ENCODE measurements at regions not wholly inside any gene's neighbourhood (a gene's known extent, or its start where the extent isn't known, plus 50 kb on each side); places are given as distances from the start of the nearest gene placed in this dataset.
"Not testable (repeated sequence)": the region's sequence is repeated elsewhere in the genome, so short reads cannot be mapped to it uniquely, and the experiment has no call there.

DNA sequence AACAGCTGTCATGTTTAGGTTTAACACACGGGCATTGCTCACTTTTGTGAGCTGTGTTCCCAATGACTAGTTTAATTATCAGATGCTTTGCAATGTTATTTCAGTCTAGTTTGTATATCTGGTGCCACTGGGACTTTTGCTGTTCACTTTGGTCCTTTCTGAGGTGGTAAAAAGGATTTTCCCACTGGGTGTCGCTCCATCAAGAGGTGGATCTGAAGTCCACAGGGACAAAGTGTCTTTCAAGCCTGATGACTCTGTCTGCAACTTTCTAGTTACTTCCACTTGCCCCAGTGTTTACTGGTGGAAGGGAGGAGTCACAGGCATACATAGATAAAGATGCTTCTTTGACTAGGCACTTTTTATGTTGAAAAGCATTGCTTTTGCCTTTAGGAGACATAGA, 242.2 kb downstream of the HGF start:
- no peak for DNase-seq

- no peak for DNase-seq
Observed at GRCh38 chr7:81526971-81527370, 242.9 kb downstream of the HGF start.

DNA sequence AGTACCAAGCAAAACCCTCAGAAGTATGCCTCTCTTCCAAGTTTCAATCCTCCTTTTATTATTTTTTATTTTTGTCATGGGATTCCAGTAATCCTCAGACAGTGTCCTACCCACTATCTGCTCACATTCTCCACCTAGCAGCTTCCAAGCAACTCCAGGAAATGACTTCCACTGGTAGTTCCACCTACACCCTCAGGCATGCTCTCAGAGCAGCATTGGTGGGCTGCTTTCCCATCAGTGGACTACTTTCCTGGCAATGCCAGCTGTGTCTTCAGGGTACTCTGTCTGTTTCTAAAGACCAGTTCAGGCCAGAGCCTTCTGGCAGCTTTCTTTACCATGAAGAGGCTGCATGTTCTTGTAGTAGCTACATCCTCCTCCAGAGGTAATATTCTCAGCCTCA, 244.0 kb downstream of the HGF start:
- no peak for DNase-seq

DNA sequence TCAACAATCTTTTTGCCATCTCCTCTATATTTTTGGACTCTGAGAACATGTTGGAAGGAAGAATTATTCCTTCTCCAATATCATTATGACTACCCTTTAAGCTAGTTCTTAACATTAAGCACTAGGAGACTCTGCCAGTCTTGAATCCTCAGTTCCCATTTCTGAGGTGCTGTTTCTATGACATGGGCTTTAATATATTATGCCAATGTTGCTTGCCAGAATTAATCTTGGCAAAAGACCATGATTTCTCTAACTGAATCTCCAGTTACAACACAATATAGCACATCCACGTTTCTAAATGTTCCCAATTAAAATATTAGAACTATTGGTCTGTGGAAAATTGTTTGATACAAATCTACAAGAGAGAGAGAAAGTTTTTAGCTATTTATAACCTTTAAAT, 250.0 kb downstream of the HGF start:
- no peak for DNase-seq

GRCh38 chr7:81516898-81517297, 252.9 kb downstream of the HGF start:
- DNase-seq = no peak

DNA sequence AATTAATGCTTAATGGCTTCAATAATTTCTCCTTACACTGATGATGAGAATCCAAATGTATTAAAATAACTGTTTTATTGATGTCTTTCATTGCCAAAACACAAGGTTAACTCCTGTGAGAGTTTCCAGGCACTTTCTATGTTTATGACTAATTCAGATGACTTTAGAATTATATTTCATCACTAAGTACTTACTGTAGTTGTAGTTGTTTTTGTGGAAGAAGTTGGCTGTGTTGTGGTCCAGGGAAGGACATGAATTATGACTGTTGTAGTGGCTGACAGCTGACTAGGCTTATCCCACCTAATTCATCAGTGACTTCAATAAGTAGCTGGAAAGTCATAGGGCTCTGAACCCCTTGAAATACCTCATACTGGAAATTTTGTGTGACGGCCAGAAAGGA, 254.8 kb downstream of the HGF start:
- no peak for DNase-seq

GRCh38 chr7:81514546-81514945, 255.3 kb downstream of the HGF start:
- no peak for DNase-seq

DNA sequence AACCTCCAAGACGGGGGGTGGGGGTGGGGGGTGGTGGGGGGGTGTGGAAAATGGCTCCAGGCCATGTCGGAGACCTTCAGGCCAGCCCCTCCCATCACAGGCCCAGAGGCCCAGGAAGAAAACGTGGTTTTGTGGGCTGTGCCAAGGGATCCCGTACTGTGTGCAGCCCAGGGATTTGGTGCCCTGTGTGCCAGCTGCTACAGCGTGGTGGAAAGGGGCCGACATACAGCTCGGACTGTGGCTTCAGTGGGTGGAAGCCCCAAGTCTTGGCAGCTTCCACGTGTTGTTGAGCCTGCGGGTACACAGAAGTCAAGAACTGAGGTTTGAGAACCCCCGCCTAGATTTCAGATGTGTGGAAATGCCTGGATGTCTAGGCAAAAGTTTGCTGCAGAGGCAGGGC, 259.7 kb downstream of the HGF start:
- no peak for DNase-seq

DNA sequence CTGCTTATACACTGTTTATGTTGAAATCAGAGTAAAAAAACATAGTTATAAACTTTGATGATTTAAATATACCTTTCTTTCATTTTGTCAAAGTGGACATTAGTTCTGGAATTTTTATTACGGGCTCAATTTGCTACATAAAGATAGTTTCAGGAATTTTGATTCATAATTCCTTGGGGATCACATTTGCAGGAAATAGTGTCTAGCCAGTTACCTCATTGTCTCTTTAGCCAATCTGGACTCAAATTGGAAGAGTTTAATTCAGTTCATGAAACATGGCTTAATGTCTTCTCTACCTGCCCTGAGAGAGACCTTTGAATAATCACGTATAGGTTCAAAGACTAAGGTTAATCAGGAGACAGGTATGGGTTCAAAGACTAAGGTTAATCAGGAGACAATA, 262.6 kb downstream of the HGF start:
- DNase-seq = no peak

DNA sequence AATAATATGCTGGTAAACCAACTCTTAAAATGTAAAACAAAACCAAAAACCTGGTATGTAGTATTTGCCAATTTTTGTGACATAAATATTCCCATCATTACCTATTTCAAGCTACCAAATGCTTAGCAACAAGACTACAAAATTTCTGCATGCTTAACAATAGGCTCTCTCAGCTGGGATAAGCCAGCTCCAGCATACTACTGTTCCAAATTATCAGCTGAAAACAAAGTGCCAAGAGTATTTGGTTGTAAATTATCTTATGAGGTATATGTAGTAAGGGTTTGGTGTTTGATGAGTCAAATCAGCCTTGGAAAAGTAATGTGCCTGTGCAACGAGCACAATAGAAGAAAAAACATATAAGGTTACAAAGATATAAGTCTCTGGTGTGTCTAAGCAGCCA, 263.2 kb downstream of the HGF start:
- no peak for DNase-seq

DNA sequence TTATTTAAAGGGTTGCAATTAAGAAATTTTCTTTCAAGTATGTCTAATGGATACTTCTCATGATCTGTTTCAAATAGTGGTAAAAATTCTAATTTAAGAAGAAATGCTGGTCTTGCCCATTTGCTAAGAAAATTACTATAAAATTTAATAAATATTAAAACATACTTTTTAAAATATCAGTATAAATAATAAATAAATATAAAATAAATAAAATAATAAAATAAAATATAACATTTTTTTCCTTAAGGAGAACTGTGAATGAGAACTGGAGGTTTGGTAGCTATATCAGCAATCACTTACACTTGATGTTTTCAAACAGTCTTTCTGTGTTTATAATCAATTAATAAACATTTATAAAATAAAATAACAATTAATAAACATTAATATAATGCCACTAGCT, 266.1 kb downstream of the HGF start:
- no peak for DNase-seq

- DNase-seq = no peak
Observed at GRCh38 chr7:81503336-81503735, 266.5 kb downstream of the HGF start.

- no peak for DNase-seq
Observed at GRCh38 chr7:81501220-81501619, 268.6 kb downstream of the HGF start.

DNA sequence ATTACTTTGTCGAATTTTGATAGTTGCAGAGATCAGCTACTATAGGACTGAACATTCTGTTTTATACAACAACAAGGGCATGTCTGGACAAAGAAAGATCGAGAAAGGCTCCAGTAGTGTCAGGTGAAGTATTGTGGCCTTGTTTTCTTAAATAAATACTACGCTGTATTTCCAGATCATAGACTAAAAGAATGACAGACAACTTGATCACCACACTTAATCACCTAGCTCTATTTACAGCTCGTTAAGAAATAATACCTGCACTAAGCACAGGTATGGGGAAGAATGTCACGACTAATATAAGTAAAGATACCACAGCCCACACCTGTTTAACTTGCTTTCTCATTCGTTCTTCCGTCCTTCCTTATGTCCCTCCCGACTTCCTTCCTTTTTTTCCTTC, 269.2 kb downstream of the HGF start:
- DNase-seq = no peak

- peak; percentile 46 for DNase-seq
Observed at GRCh38 chr7:81499262-81500116, 270.4 kb downstream of the HGF start.

GRCh38 chr7:81498176-81498575, 271.7 kb downstream of the HGF start:
- no peak for DNase-seq

- no peak for DNase-seq
Observed at GRCh38 chr7:81492910-81493309, 276.9 kb downstream of the HGF start.

- no peak for DNase-seq
Observed at GRCh38 chr7:81492240-81492639, 277.6 kb downstream of the HGF start.

DNA sequence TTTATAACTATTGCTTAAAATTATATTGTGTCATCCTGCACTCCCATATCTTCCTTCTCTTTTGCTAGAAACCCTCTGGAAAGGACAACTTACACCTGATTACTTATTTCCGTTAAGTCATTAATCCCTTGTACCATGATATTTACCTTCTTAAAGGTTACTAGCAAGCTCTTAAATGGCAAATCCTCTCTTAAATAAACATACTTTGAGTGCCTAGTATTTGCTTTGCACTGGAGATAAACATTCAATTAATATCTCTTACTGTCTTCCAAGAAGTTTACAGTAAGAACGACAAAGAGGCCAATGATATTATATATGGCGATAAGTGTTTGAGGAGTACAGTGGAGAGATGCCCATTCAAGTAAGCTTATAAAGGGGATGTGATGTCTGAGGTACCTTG, 278.3 kb downstream of the HGF start:
- no peak for DNase-seq

GRCh38 chr7:81488210-81488609, 281.6 kb downstream of the HGF start:
- DNase-seq = no peak

GRCh38 chr7:81487516-81487915, 282.3 kb downstream of the HGF start:
- no peak for DNase-seq

- DNase-seq = peak; percentile 70
Observed at GRCh38 chr7:81484261-81484660, 285.6 kb downstream of the HGF start.

DNA sequence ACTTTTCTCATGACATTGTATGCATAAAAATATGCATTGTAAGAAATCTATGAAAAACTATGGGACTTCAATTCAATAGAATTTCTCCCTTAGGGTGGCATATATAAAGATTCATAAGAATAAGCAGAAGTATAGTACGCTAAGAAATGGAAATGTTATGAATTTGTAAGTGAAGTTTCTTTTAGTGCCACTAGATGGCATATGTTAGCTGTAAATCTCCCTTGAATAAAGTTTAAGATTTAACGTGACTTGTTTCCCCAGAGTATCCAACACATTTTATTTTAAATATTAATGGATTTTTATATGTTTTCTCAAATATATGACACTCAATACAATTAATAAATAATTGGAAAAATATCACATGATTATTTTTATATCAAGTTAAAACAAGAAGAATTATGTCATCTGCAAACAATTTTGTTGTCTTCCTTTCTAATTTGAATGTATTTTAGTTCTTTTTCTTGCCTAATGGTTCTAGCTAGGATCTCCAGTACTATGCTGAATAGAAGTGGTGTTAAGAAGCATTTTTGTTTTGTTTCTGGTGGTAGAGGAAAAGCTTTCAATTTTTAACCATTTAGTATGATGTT, 287.2 kb downstream of the HGF start:
- no peak for DNase-seq

DNA sequence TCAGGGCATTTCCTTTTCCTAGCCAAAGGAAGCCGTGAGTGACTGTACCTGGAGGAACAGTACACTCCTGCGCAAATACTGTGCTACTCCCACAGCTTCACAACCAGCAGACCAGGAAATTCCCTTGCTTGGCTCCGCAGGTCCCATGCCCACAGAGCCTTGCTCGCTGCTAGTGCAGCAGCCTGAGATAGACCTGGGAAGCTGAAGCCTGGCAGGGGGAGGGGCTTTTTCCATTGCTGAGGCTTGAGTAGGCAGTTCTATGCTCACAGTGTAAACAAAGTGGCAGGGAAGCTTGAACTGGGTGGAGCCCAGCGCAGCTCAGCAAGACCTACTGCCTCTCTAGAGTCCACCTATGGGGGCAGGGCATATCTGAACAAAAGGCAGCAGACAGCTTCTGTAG, 291.2 kb downstream of the HGF start:
- DNase-seq = peak; percentile 73

- DNase-seq = not testable (repeated sequence)
Observed at GRCh38 chr7:81478201-81478600, 291.6 kb downstream of the HGF start.

All from DMS153 (cell line).